ENCODE measurements at regions not wholly inside any gene's neighbourhood (a gene's known extent, or its start where the extent isn't known, plus 50 kb on each side); places are given as distances from the start of the nearest gene placed in this dataset.

GRCh38 chr2:8543383-8544170 is 138.3 kb upstream of the ID2 start:
- CTCF ChIA-PET: interaction anchor here (0.8 to 3.4 kb wide), 9 partner anchors 9 to 239 kb away, joined by 3 to 17 read pairs (median 5); no protein-coding TSS in a partner anchor
- TF ChIP-seq CTCF (IDR thresholded peaks at IDR 0.05; ENCODE audit: control extremely low read depth, extremely low read depth, low read depth, missing control alignments): no peak
- peak; percentile 82 for DNase-seq (ENCODE audit: extremely low spot score)
- POLR2A ChIA-PET: interaction anchor here (2.3 to 4.5 kb wide), 2 partner anchors 28 to 139 kb away, joined by 6 to 27 read pairs; partner anchors contain the start of gene ID2

- DNase-seq (ENCODE audit: extremely low spot score): no peak
- TF ChIP-seq CTCF (IDR thresholded peaks at IDR 0.05; ENCODE audit: control extremely low read depth, extremely low read depth, low read depth, missing control alignments): no peak
- ChIA-PET POLR2A (interaction anchor here (0.8 to 4.5 kb wide), 4 partner anchors 29 to 243 kb away, joined by 3 to 27 read pairs (median 5); partner anchors contain the start of gene ID2), CTCF (interaction anchor here (0.8 to 3.4 kb wide), 14 partner anchors 8 to 239 kb away, joined by 3 to 17 read pairs (median 3); no protein-coding TSS in a partner anchor)
Observed at GRCh38 chr2:8544171-8544785, 137.6 kb upstream of the ID2 start.

GRCh38 chr2:8544786-8545694 is 136.8 kb upstream of the ID2 start:
- peak; percentile 84 for DNase-seq (ENCODE audit: extremely low spot score)
- ChIA-PET POLR2A (interaction anchor here (0.8 to 4.5 kb wide), 4 partner anchors 30 to 244 kb away, joined by 3 to 27 read pairs (median 5); partner anchors contain the start of gene ID2), CTCF (interaction anchor here (0.8 to 3.4 kb wide), 9 partner anchors 9 to 56 kb away, joined by 3 to 17 read pairs (median 3); no protein-coding TSS in a partner anchor)
- TF ChIP-seq CTCF (IDR thresholded peaks at IDR 0.05; ENCODE audit: control extremely low read depth, extremely low read depth, low read depth, missing control alignments): peak; percentile 53

GRCh38 chr2:8545695-8546611 is 135.9 kb upstream of the ID2 start:
- DNase-seq (ENCODE audit: extremely low spot score): no peak
- ChIA-PET POLR2A (interaction anchor here (4.5 kb wide), 1 partner anchor 136 kb away, joined by 27 read pairs; the partner anchor contains the start of gene ID2), CTCF (interaction anchor here (0.8 to 3.4 kb wide), 5 partner anchors 11 to 60 kb away, joined by 3 to 17 read pairs (median 4); no protein-coding TSS in a partner anchor)
- no peak for TF ChIP-seq CTCF (IDR thresholded peaks at IDR 0.05; ENCODE audit: control extremely low read depth, extremely low read depth, low read depth, missing control alignments)

- TF ChIP-seq CTCF (IDR thresholded peaks at IDR 0.05; ENCODE audit: control extremely low read depth, extremely low read depth, low read depth, missing control alignments): no peak
- CTCF ChIA-PET: interaction anchor here (0.9 to 1.4 kb wide), 3 partner anchors 10 to 60 kb away, joined by 3 to 4 read pairs (median 4); no protein-coding TSS in a partner anchor
- POLR2A ChIA-PET: interaction anchor here (4.5 kb wide), 1 partner anchor 136 kb away, joined by 27 read pairs; the partner anchor contains the start of gene ID2
- no peak for DNase-seq (ENCODE audit: extremely low spot score)
Observed at GRCh38 chr2:8546612-8547283, 135.1 kb upstream of the ID2 start.
